ENCODE measurements at regions not wholly inside any gene's neighbourhood (a gene's known extent, or its start where the extent isn't known, plus 50 kb on each side); places are given as distances from the start of the nearest gene placed in this dataset.

DNA sequence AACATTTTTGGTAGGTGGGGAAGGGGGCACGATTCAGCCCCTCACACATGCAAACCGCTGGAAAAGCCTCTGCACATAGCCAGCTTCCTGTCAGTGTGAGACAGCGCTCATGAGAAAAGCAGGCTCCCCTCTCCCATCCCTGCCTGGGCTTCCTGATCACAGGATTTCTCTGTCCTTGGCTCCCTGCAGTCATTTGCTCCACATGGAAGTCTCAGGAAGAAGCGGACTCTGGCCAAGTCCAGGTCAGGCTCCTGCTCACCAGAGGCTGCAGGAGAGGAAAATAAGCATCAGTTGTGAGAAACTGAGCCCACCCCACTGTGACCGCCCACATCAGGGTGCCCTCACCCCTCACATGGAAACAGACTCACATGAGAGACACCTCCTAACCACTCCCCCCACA is 664.3 kb upstream of the TENM3 start:
- Histone ChIP-seq H3K9ac (ENCODE audit: insufficient read depth, low read length, poor library complexity, severe bottlenecking) (no peak overlapping the region), H3K4me3 (replicated peaks in 1 of 3; ENCODE audit: low read depth in 2 of 3, low read length in 3 of 3) (no peak overlapping the region), H2AFZ (ENCODE audit: insufficient read depth, low read depth, low read length, poor library complexity, severe bottlenecking) (no peak overlapping the region), H3K4me1 (ENCODE audit: control insufficient read depth in 1 of 2, insufficient read depth in 2 of 2, low read length in 2 of 2) (no peaks in the 10 kb centered on the region), H4K20me1 (ENCODE audit: insufficient read depth, low read length) (no peaks in the 10 kb centered on the region), H3K27ac (ENCODE audit: low read depth in 1 of 2, low read length in 2 of 2) (no peak overlapping the region), H3K4me2 (replicated peaks; ENCODE audit: extremely low read depth, low read length, poor library complexity, severe bottlenecking) (no peak overlapping the region), H3K27me3 (ENCODE audit: control insufficient read depth in 2 of 2, insufficient read depth in 2 of 2, low read length in 2 of 2) (no peaks in the 10 kb centered on the region), H3K79me2 (ENCODE audit: insufficient read depth, low read length) (no peaks in the 10 kb centered on the region), H3K9me3 (replicated peaks in 1 of 2; ENCODE audit: control insufficient read depth in 1 of 2, insufficient read depth in 1 of 2, low read length in 2 of 2) (peaks cover 0 to 5% of the 10 kb centered on the region in 2 donors), H3K36me3 (replicated peaks in 1 of 2; ENCODE audit: control insufficient read depth in 1 of 2, insufficient read depth in 2 of 2, low read length in 2 of 2) (no peaks in the 10 kb centered on the region)
- H3K27ac Mint-ChIP-seq, result no peak overlapping the region
- intact Hi-C loops (cut with micrococcal nuclease), result no loop called here
- no peak overlapping the region for H3K4me3 Mint-ChIP-seq
- H3K36me3 Mint-ChIP-seq, result no peaks in the 10 kb centered on the region
- no peak for DNase-seq
- WGBS (ENCODE audit: insufficient coverage), result 72% methylated on average over 3 of the region's 5 CpGs
- peaks cover 0 to 8% (median 0%) of the 10 kb centered on the region in 7 donors for H3K9me3 Mint-ChIP-seq
- H3K4me1 Mint-ChIP-seq, result no peaks in the 10 kb centered on the region
- peaks cover 0 to 2% (median 0%) of the 10 kb centered on the region in 3 donors for H3K27me3 Mint-ChIP-seq (ENCODE audit: low read depth in 3 of 3)
- TF ChIP-seq CTCF (IDR thresholded peaks at IDR 0.05), result no peak

- DNase-seq, result no peak
- Mint-ChIP-seq H3K27me3 (ENCODE audit: low read depth in 3 of 3) (peaks cover 0 to 2% (median 0%) of the 10 kb centered on the region in 3 donors), H3K9me3 (peaks cover 0 to 8% (median 0%) of the 10 kb centered on the region in 7 donors), H3K27ac (no peak overlapping the region), H3K4me1 (no peaks in the 10 kb centered on the region), H3K36me3 (no peaks in the 10 kb centered on the region), H3K4me3 (no peak overlapping the region)
- H2AFZ ChIP-seq (ENCODE audit: insufficient read depth, low read depth, low read length, poor library complexity, severe bottlenecking), result no peak overlapping the region
- no peak overlapping the region for H3K4me2 ChIP-seq (replicated peaks; ENCODE audit: extremely low read depth, low read length, poor library complexity, severe bottlenecking)
- no peaks in the 10 kb centered on the region for H4K20me1 ChIP-seq (ENCODE audit: insufficient read depth, low read length)
- intact Hi-C loops (cut with micrococcal nuclease), result no loop called here
- H3K9ac ChIP-seq (ENCODE audit: insufficient read depth, low read length, poor library complexity, severe bottlenecking), result no peak overlapping the region
- no peak overlapping the region for H3K27ac ChIP-seq (ENCODE audit: low read depth in 1 of 2, low read length in 2 of 2)
- H3K4me1 ChIP-seq (ENCODE audit: control insufficient read depth in 1 of 2, insufficient read depth in 2 of 2, low read length in 2 of 2), result no peaks in the 10 kb centered on the region
- H3K79me2 ChIP-seq (ENCODE audit: insufficient read depth, low read length), result no peaks in the 10 kb centered on the region
- WGBS (ENCODE audit: insufficient coverage), result no CpG with 5 or more reads among the region's 2 CpGs
- TF ChIP-seq CTCF (IDR thresholded peaks at IDR 0.05), result no peak
- no peak overlapping the region for H3K4me3 ChIP-seq (replicated peaks in 1 of 3; ENCODE audit: low read depth in 2 of 3, low read length in 3 of 3)
- H3K9me3 ChIP-seq (replicated peaks in 1 of 2; ENCODE audit: control insufficient read depth in 1 of 2, insufficient read depth in 1 of 2, low read length in 2 of 2), result peaks cover 0 to 5% of the 10 kb centered on the region in 2 donors
- no peaks in the 10 kb centered on the region for H3K36me3 ChIP-seq (replicated peaks in 1 of 2; ENCODE audit: control insufficient read depth in 1 of 2, insufficient read depth in 2 of 2, low read length in 2 of 2)
- H3K27me3 ChIP-seq (ENCODE audit: control insufficient read depth in 2 of 2, insufficient read depth in 2 of 2, low read length in 2 of 2), result no peaks in the 10 kb centered on the region
Observed at GRCh38 chr4:181579486-181579885, 663.7 kb upstream of the TENM3 start.

Data from CD14-positive monocyte (primary cell).